ENCODE measurements at regions not wholly inside any gene's neighbourhood (a gene's known extent, or its start where the extent isn't known, plus 50 kb on each side); places are given as distances from the start of the nearest gene placed in this dataset.
"Not testable (repeated sequence)": the region's sequence is repeated elsewhere in the genome, so short reads cannot be mapped to it uniquely, and the experiment has no call there.

- DNase-seq: no peak
- no peak for ATAC-seq
- intact Hi-C loops (cut with micrococcal nuclease): no loop called here
These were observed 70.0 kb downstream of the LMO4 start for GRCh38 chr1:87398641-87399040.

- intact Hi-C loops (cut with micrococcal nuclease): no loop called here
- DNase-seq (no peak), ATAC-seq (no peak)
These were observed 70.6 kb downstream of the LMO4 start for GRCh38 chr1:87399264-87399663.

- DNase-seq (no peak), ATAC-seq (no peak)
- intact Hi-C loops (cut with micrococcal nuclease): no loop called here
These were observed 71.0 kb downstream of the LMO4 start for GRCh38 chr1:87399701-87400100.

GRCh38 chr1:87400813-87401212 lies 72.1 kb downstream of the LMO4 start:
- DNase-seq (no peak), ATAC-seq (no peak)
- intact Hi-C loops (cut with micrococcal nuclease): no loop called here

- ATAC-seq (peak; percentile 64), DNase-seq (no peak)
- intact Hi-C loops (cut with micrococcal nuclease): no loop called here
These were observed 73.7 kb downstream of the LMO4 start for GRCh38 chr1:87402241-87403002.

- intact Hi-C loops (cut with micrococcal nuclease): no loop called here
- ATAC-seq: peak; percentile 47
- no peak for DNase-seq
These were observed 74.6 kb downstream of the LMO4 start for GRCh38 chr1:87403061-87403820.

- DNase-seq: no peak
- intact Hi-C loops (cut with micrococcal nuclease): no loop called here
- no peak for ATAC-seq
These were observed 75.6 kb downstream of the LMO4 start for GRCh38 chr1:87404296-87404695.

- DNase-seq (no peak), ATAC-seq (no peak)
- intact Hi-C loops (cut with micrococcal nuclease): no loop called here
These were observed 80.1 kb downstream of the LMO4 start for GRCh38 chr1:87408665-87409248.

GRCh38 chr1:87410776-87411480 lies 82.2 kb downstream of the LMO4 start:
- DNase-seq (peak; percentile 59), ATAC-seq (no peak)
- intact Hi-C loops (cut with micrococcal nuclease): no loop called here

GRCh38 chr1:87413846-87414245 lies 85.2 kb downstream of the LMO4 start:
- intact Hi-C loops (cut with micrococcal nuclease); ATAC-seq; DNase-seq: not testable (repeated sequence)

GRCh38 chr1:87418048-87418447 lies 89.4 kb downstream of the LMO4 start:
- ATAC-seq (no peak), DNase-seq (no peak)
- intact Hi-C loops (cut with micrococcal nuclease): no loop called here

- ATAC-seq (no peak), DNase-seq (no peak)
- intact Hi-C loops (cut with micrococcal nuclease): no loop called here
These were observed 93.1 kb downstream of the LMO4 start for GRCh38 chr1:87421809-87422208.

GRCh38 chr1:87424541-87424940 lies 95.9 kb downstream of the LMO4 start:
- intact Hi-C loops (cut with micrococcal nuclease): no loop called here
- DNase-seq (no peak), ATAC-seq (no peak)

GRCh38 chr1:87426463-87427249 lies 98.0 kb downstream of the LMO4 start:
- peak; percentile 83 for ATAC-seq
- intact Hi-C loops (cut with micrococcal nuclease): no loop called here

GRCh38 chr1:87428367-87428766 lies 99.7 kb downstream of the LMO4 start:
- intact Hi-C loops (cut with micrococcal nuclease): no loop called here
- ATAC-seq: no peak
- no peak for DNase-seq

More at GRCh38 chr1:87426463-87427249, 98.0 kb downstream of the LMO4 start:
- peak; percentile 40 for DNase-seq

- intact Hi-C loops (cut with micrococcal nuclease): no loop called here
- ATAC-seq (no peak), DNase-seq (no peak)
These were observed 100.2 kb downstream of the LMO4 start for GRCh38 chr1:87428883-87429282.

- ATAC-seq: peak; percentile 53
- intact Hi-C loops (cut with micrococcal nuclease): no loop called here
These were observed 104.0 kb downstream of the LMO4 start for GRCh38 chr1:87432685-87433084.

GRCh38 chr1:87433101-87433500 lies 104.4 kb downstream of the LMO4 start:
- intact Hi-C loops (cut with micrococcal nuclease); DNase-seq: not testable (repeated sequence)
- ATAC-seq: peak; percentile 40

More at GRCh38 chr1:87432685-87433084, 104.0 kb downstream of the LMO4 start:
- DNase-seq: no peak

- ATAC-seq: peak; percentile 85
- DNase-seq: no peak
- intact Hi-C loops (cut with micrococcal nuclease): no loop called here
These were observed 106.8 kb downstream of the LMO4 start for GRCh38 chr1:87435484-87435883.

Measured in left ventricle myocardium superior (tissue), 1 donor.